ES-I3 (cell line): ENCODE measurements at regions not wholly inside any gene's neighbourhood (a gene's known extent, or its start where the extent isn't known, plus 50 kb on each side); places are given as distances from the start of the nearest gene placed in this dataset.

ENCODE experiments used
- H3K36me3 ChIP-seq: 2 replicates; pipeline ENCODE4 v1.6.1; 2013; ENCODE audit warnings: mild to moderate bottlenecking, low read length, control low read depth, moderate library complexity; ENCODE audit not compliant: insufficient read depth
- H3K4me1 ChIP-seq: 2 replicates; pipeline ENCODE4 v1.6.1; 2013; ENCODE audit warnings: mild to moderate bottlenecking, control low read depth, low read length; ENCODE audit not compliant: insufficient read depth
- H3K9ac ChIP-seq: 2 replicates; pipeline ENCODE4 v1.6.1; 2013; ENCODE audit warnings: low read depth, mild to moderate bottlenecking, low read length, moderate library complexity
- H3K9me3 ChIP-seq: 2 replicates; pipeline ENCODE4 v1.6.1; 2013; ENCODE audit warnings: mild to moderate bottlenecking, low read length, moderate library complexity; ENCODE audit not compliant: control insufficient read depth, insufficient read depth

GRCh38 chr5:2378108-2378507, 373.4 kb downstream of the IRX2 start:
- H3K9me3 ChIP-seq, result no peaks in the 10 kb centered on the region; the same call in 1 of the 2 replicates
- no peaks in the 10 kb centered on the region for H3K4me1 ChIP-seq
- H3K9ac ChIP-seq, result no peak overlapping the region
- H3K36me3 ChIP-seq, result no peaks in the 10 kb centered on the region

- H3K9ac ChIP-seq, result no peak overlapping the region
- no peaks in the 10 kb centered on the region for H3K4me1 ChIP-seq
- H3K36me3 ChIP-seq, result no peaks in the 10 kb centered on the region
- no peaks in the 10 kb centered on the region for H3K9me3 ChIP-seq
These were observed 375.0 kb downstream of the IRX2 start for GRCh38 chr5:2376486-2376885.

DNA sequence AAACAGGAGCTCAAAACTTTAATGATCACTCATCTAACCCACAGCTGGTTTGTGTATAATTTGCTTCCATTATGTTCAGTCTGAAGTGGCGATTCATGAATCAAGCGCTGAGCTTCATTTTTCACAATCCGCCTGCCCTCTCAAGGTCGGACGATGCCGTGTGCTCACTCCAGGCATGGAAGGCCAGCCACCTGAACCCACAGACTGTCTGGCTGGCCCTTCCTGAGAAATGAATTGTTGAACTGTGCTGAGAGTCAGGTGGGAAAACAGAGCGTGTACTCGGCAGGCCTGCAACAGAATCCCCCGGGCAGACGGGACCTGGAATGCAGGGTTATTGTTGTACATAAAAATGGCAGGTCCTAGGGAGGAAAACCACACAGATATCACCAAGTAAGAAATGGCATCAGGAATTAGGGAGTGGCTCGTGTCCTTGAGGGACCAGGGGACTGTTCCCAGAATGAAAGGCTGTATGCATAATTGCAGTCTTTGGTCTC, 375.7 kb downstream of the IRX2 start:
- H3K4me1 ChIP-seq, result no peaks in the 10 kb centered on the region
- no peaks in the 10 kb centered on the region for H3K36me3 ChIP-seq
- no peaks in the 10 kb centered on the region for H3K9me3 ChIP-seq
- H3K9ac ChIP-seq, result no peak overlapping the region

GRCh38 chr5:2375291-2375690, 376.2 kb downstream of the IRX2 start:
- Histone ChIP-seq H3K4me1 (no peaks in the 10 kb centered on the region), H3K9ac (no peak overlapping the region), H3K36me3 (no peaks in the 10 kb centered on the region), H3K9me3 (no peaks in the 10 kb centered on the region)

GRCh38 chr5:2374703-2375102, 376.8 kb downstream of the IRX2 start:
- Histone ChIP-seq H3K36me3 (no peaks in the 10 kb centered on the region), H3K4me1 (no peaks in the 10 kb centered on the region), H3K9me3 (no peaks in the 10 kb centered on the region), H3K9ac (no peak overlapping the region)

- Histone ChIP-seq H3K4me1 (no peaks in the 10 kb centered on the region), H3K9me3 (no peaks in the 10 kb centered on the region), H3K36me3 (no peaks in the 10 kb centered on the region), H3K9ac (no peak overlapping the region)
These were observed 377.8 kb downstream of the IRX2 start for GRCh38 chr5:2373631-2374030.

GRCh38 chr5:2371419-2371710, 380.1 kb downstream of the IRX2 start:
- no peaks in the 10 kb centered on the region for H3K36me3 ChIP-seq
- no peaks in the 10 kb centered on the region for H3K9me3 ChIP-seq
- no peak overlapping the region for H3K9ac ChIP-seq
- no peaks in the 10 kb centered on the region for H3K4me1 ChIP-seq

- Histone ChIP-seq H3K9me3 (no peaks in the 10 kb centered on the region), H3K36me3 (no peaks in the 10 kb centered on the region)
These were observed 380.7 kb downstream of the IRX2 start for GRCh38 chr5:2370626-2371418.

DNA sequence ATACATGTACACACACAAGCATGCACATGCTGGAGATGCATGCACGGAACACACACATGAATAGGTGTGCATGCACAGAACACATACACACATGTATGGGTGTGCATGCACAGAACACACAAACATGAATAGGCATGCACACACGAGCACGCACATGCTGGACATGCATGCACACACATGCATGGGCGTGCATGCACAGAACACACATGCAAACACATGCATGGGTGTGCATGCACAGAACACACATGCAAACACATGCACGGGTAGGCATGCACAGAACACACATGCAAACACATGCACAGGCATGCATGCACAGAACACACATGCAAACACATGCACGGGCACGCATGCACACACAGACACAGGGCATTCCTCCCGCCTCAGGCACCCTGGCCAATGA, 382.3 kb downstream of the IRX2 start:
- no peaks in the 10 kb centered on the region for H3K36me3 ChIP-seq
- no peaks in the 10 kb centered on the region for H3K4me1 ChIP-seq
- no peaks in the 10 kb centered on the region for H3K9me3 ChIP-seq
- no peak overlapping the region for H3K9ac ChIP-seq

More at GRCh38 chr5:2370626-2371418, 380.7 kb downstream of the IRX2 start:
- no peak overlapping the region for H3K9ac ChIP-seq
- H3K4me1 ChIP-seq, result no peaks in the 10 kb centered on the region

DNA sequence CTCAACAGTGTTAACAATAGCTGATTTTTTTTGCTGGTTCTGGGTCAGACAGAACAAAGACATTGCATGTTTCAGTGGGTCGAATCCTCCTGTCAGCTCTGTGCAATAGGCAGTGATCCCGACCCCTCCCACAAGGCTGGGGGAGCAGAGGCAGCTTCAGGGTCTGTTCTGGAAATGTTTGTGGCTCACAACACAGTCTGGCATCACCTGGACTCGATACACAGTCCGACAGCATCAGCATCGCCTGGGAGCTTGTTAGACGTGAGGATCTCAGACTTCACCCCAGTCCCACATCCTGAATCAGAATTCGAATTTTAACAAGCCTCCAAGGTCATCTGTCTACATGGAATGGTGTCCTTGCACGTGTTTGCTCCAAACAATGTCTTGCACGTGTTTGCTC, 384.7 kb downstream of the IRX2 start:
- Histone ChIP-seq H3K4me1 (no peaks in the 10 kb centered on the region), H3K9ac (no peak overlapping the region), H3K9me3 (no peaks in the 10 kb centered on the region), H3K36me3 (no peaks in the 10 kb centered on the region)

DNA sequence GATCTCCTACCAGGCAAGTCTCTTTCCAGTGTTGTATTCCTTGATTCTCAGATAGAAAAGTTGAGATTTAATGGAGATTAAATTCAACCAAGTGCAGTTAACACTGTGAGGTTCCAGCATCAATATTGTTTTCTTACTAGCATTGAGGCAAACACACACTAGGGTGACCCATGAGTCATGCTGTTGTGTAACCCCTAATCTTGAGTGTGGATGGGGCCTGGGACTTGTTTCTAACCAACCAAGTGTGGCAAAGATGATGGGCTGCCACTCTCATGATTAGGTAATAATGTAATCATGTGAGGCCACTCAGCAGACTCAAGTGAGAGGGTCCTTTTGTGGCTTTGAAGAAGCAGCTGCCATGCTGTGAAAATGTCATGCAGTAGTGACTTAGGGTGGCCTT, 394.2 kb downstream of the IRX2 start:
- H3K4me1 ChIP-seq, result peaks cover 6% of the 10 kb centered on the region; the same call in 1 of the 2 replicates
- no peak overlapping the region for H3K9ac ChIP-seq
- H3K9me3 ChIP-seq, result no peaks in the 10 kb centered on the region
- H3K36me3 ChIP-seq, result no peaks in the 10 kb centered on the region

GRCh38 chr5:2355859-2356258, 395.6 kb downstream of the IRX2 start:
- Histone ChIP-seq H3K4me1 (peaks cover 6% of the 10 kb centered on the region; the same call in 1 of the 2 replicates), H3K9ac (no peak overlapping the region), H3K9me3 (no peaks in the 10 kb centered on the region), H3K36me3 (no peaks in the 10 kb centered on the region)

DNA sequence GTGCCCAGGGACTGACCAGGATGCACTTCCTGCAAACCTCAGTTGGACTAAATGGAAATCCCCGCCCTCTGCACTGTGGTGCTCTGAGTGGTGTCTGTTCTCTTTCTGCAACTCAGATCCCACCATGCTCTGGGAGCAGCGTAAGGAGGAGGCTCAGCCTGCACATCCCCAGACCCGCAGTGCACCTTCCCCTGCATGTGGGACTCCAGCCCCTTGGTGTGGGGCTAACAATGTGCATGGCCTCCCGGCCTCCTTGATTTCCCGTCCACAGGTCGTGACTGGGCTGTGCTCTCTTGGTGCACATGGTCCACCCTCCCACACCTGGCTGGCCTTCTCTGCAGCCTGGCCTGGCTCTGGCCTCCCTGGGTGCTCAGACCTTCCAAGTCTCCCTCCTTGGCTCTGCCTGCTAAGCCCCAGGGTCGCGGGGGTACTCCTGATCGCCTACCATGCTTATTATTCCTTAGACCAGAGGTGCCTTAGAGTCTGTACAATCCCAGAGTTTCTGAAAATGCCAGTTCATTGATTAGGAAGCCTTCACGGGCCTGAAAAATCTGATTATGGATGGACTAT, 397.5 kb downstream of the IRX2 start:
- Histone ChIP-seq H3K9ac (no peak overlapping the region), H3K9me3 (no peaks in the 10 kb centered on the region), H3K4me1 (peaks cover 4% of the 10 kb centered on the region; the same call in 1 of the 2 replicates), H3K36me3 (no peaks in the 10 kb centered on the region)

GRCh38 chr5:2353211-2353610, 398.3 kb downstream of the IRX2 start:
- no peaks in the 10 kb centered on the region for H3K36me3 ChIP-seq
- H3K9ac ChIP-seq, result no peak overlapping the region
- no peaks in the 10 kb centered on the region for H3K4me1 ChIP-seq
- no peaks in the 10 kb centered on the region for H3K9me3 ChIP-seq

- H3K36me3 ChIP-seq, result no peaks in the 10 kb centered on the region
- H3K9ac ChIP-seq, result no peak overlapping the region
- no peaks in the 10 kb centered on the region for H3K4me1 ChIP-seq
- no peaks in the 10 kb centered on the region for H3K9me3 ChIP-seq
These were observed 399.2 kb downstream of the IRX2 start for GRCh38 chr5:2352101-2352861.
